Endothelial cell of umbilical vein (primary cell): ENCODE measurements at regions not wholly inside any gene's neighbourhood (a gene's known extent, or its start where the extent isn't known, plus 50 kb on each side); places are given as distances from the start of the nearest gene placed in this dataset.

ENCODE experiments used
- BruUV-seq: library from RNA; stranded (reverse); fragments of 400-500 nt; replicated peaks from 2 replicates; lab custom pipeline; 2021; lab: Mats Ljungman, UMichigan
- CTCF ChIA-PET: fragments of 300-600, 350-600 bp; sonication (Branson Sonifier 250); formaldehyde crosslinking; loops from one replicate; lab custom pipeline; 2021; ENCODE audit warnings: antibody characterized with exemption, inconsistent platforms; lab: Charles Lee
- POLR2A ChIA-PET: fragments of 300-600, 350-600 bp; sonication (Branson Sonifier 250); formaldehyde crosslinking; loops from one replicate; lab custom pipeline; 2021; ENCODE audit warnings: antibody characterized with exemption, inconsistent platforms; lab: Charles Lee
- DNase-seq: peaks from one replicate; pipeline ENCODE4 v3.0.0-alpha.2; 2011; ENCODE audit warnings: low read depth, low spot score
- FAIRE-seq: peaks from 2 replicates; lab custom pipeline; 2011; peaks lifted over from hg19 to GRCh38; lab: Jason Lieb, UNC
- H2AFZ ChIP-seq: 2 replicates; pipeline ENCODE4 v1.6.0; 2012; ENCODE audit warnings: low read depth, low read length, control low read depth, inconsistent platforms
- H3K27ac ChIP-seq: 2 replicates; pipeline ENCODE4 v1.5.1; 2011; ENCODE audit warnings: low read depth, mild to moderate bottlenecking, control low read depth, low read length, moderate library complexity; ENCODE audit not compliant: insufficient read depth
- H3K27me3 ChIP-seq, 2 experiments: 2 replicates each; pipeline versions ENCODE4 v1.6.0 to v1.6.1; 2011; ENCODE audit warnings: low read length in 2 of 2, mixed read lengths in 1 of 2; ENCODE audit not compliant: control insufficient read depth in 2 of 2, insufficient read depth in 2 of 2
- H3K36me3 ChIP-seq, 2 experiments: 2 replicates in 1 of 2; 3 replicates in 1 of 2; pipeline ENCODE4 v1.5.1; 2011; ENCODE audit warnings: low read length in 2 of 2, mild to moderate bottlenecking in 1 of 2, moderate library complexity in 1 of 2; ENCODE audit not compliant: control insufficient read depth in 2 of 2, insufficient read depth in 2 of 2; ENCODE audit errors: extremely low read depth in 1 of 2
- H3K4me1 ChIP-seq: 3 replicates; pipeline ENCODE4 v1.5.1; 2011; ENCODE audit warnings: mild to moderate bottlenecking, low read length; ENCODE audit not compliant: control insufficient read depth, insufficient read depth; ENCODE audit errors: extremely low read depth
- H3K4me2 ChIP-seq: 2 replicates; pipeline ENCODE4 v1.6.1; 2011; ENCODE audit warnings: low read length, control low read depth, mixed read lengths; ENCODE audit not compliant: insufficient read depth
- H3K4me3 ChIP-seq, 3 experiments: fragments of 200-600 bp in 1 of 3; sonication (generic), shearing (Covaris generic) in 1 of 3; replicated peaks in 1 of 3; 2 replicates each; pipeline ENCODE4 v1.5.1; 2011 to 2016; ENCODE audit warnings: control low read depth in 3 of 3, low read length in 3 of 3, mild to moderate bottlenecking in 2 of 3, inconsistent platforms in 1 of 3, low read depth in 1 of 3, moderate library complexity in 1 of 3; ENCODE audit not compliant: insufficient read depth in 1 of 3
- H3K79me2 ChIP-seq: 2 replicates; pipeline ENCODE4 v1.6.0; 2012; ENCODE audit warnings: low read length, inconsistent platforms; ENCODE audit not compliant: control insufficient read depth, insufficient read depth
- H3K9ac ChIP-seq: replicated peaks from 2 replicates; pipeline ENCODE3; 2011; ENCODE audit warnings: low read length, control low read depth; ENCODE audit not compliant: insufficient read depth; ENCODE audit errors: extremely low read depth
- H3K9me1 ChIP-seq: replicated peaks from 3 replicates; pipeline ENCODE4 v1.6.0; 2011; ENCODE audit warnings: mild to moderate bottlenecking, low read length; ENCODE audit not compliant: control insufficient read depth, insufficient read depth; ENCODE audit errors: extremely low read depth
- H3K9me3 ChIP-seq: replicated peaks from 2 replicates; pipeline ENCODE4 v1.5.1; 2012; ENCODE audit warnings: low read length, inconsistent platforms; ENCODE audit not compliant: control insufficient read depth, insufficient read depth
- H4K20me1 ChIP-seq: replicated peaks from 2 replicates; pipeline ENCODE3; 2011; ENCODE audit warnings: mild to moderate bottlenecking, low read length; ENCODE audit not compliant: control insufficient read depth, insufficient read depth; ENCODE audit errors: extremely low read depth
- EZH2 ChIP-seq: IDR thresholded peaks from 2 replicates; pipeline ENCODE4 v1.6.1; 2012; ENCODE audit warnings: borderline replicate concordance, low read depth, mild to moderate bottlenecking, moderate library complexity, low read length, inconsistent platforms; ENCODE audit not compliant: severe bottlenecking
- FOS ChIP-seq: IDR thresholded peaks from 2 replicates; pipeline ENCODE4 v1.6.1; 2011; ENCODE audit warnings: mild to moderate bottlenecking, low read length, moderate library complexity, borderline replicate concordance; ENCODE audit not compliant: insufficient read depth
- GATA2 ChIP-seq: IDR thresholded peaks from 2 replicates; pipeline ENCODE4 v1.7.0; 2011; ENCODE audit warnings: low read depth, mild to moderate bottlenecking, moderate library complexity, mixed read lengths, low read length; ENCODE audit not compliant: insufficient read length, insufficient read depth
- JUN ChIP-seq: IDR thresholded peaks from 2 replicates; pipeline ENCODE4 v1.6.1; 2011; ENCODE audit warnings: borderline replicate concordance, low read depth; ENCODE audit not compliant: insufficient read length, insufficient read depth
- MAX ChIP-seq: IDR thresholded peaks from 2 replicates; pipeline ENCODE4 v1.6.1; 2011; ENCODE audit not compliant: insufficient read depth, insufficient read length
- MYC ChIP-seq: IDR thresholded peaks from one replicate; pipeline ENCODE4 v1.6.1; 2011; ENCODE audit warnings: mild to moderate bottlenecking, low read depth, low read length
- POLR2A ChIP-seq: IDR thresholded peaks from 2 replicates; pipeline ENCODE4 v1.6.1; 2012; ENCODE audit warnings: low read depth, mild to moderate bottlenecking, control low read depth, low read length
- POLR2AphosphoS5 ChIP-seq: IDR thresholded peaks from 2 replicates; pipeline ENCODE4 v1.6.1; 2012; ENCODE audit warnings: low read depth, mild to moderate bottlenecking, control low read depth, low read length, moderate library complexity; ENCODE audit not compliant: insufficient read depth
- dilution Hi-C: fragments of 300-500 bp; cut with MboI; formaldehyde crosslinking; loops from one replicate; pipeline ENCODE4 v1.15.0; 2019; ENCODE audit warnings: low sequenced_read_pairs; ENCODE audit not compliant: extremely low pct_ligation_motif_present
- intact Hi-C: fragments of 100-400 bp; cut with micrococcal nuclease; formaldehyde crosslinking; loops from one replicate; pipeline ENCODE4 v1.10.0; 2022
- TF ChIP-seq, protein P1 (sequence below), 2 donors: IDR thresholded peaks; 1 replicate in 1 of 2; 2 replicates in 1 of 2; pipeline ENCODE4 v1.5.1; 2011; ENCODE audit warnings: low read length in 2 of 2, mild to moderate bottlenecking in 2 of 2, moderate library complexity in 2 of 2, control low read depth in 1 of 2, inconsistent platforms in 1 of 2, low read depth in 1 of 2; ENCODE audit not compliant: insufficient read depth in 1 of 2; ENCODE audit errors: extremely low read depth in 1 of 2

- Histone ChIP-seq H3K27ac (no peak overlapping the region), H3K4me2 (no peak overlapping the region), H2AFZ (no peak overlapping the region), H3K4me3 (no peak overlapping the region), H3K27me3 (no peaks in the 10 kb centered on the region), H4K20me1 (no peaks in the 10 kb centered on the region), H3K9me3 (peaks cover 2% of the 10 kb centered on the region), H3K9me1 (no peaks in the 10 kb centered on the region), H3K79me2 (no peaks in the 10 kb centered on the region), H3K9ac (no peak overlapping the region), H3K4me1 (no peaks in the 10 kb centered on the region), H3K36me3 (no peaks in the 10 kb centered on the region)
- TF ChIP-seq POLR2A (no peak), JUN (no peak), GATA2 (no peak), POLR2AphosphoS5 (no peak), MYC (no peak), EZH2 (no peak), MAX (no peak), FOS (no peak)
- TF ChIP-seq, protein P1, sequence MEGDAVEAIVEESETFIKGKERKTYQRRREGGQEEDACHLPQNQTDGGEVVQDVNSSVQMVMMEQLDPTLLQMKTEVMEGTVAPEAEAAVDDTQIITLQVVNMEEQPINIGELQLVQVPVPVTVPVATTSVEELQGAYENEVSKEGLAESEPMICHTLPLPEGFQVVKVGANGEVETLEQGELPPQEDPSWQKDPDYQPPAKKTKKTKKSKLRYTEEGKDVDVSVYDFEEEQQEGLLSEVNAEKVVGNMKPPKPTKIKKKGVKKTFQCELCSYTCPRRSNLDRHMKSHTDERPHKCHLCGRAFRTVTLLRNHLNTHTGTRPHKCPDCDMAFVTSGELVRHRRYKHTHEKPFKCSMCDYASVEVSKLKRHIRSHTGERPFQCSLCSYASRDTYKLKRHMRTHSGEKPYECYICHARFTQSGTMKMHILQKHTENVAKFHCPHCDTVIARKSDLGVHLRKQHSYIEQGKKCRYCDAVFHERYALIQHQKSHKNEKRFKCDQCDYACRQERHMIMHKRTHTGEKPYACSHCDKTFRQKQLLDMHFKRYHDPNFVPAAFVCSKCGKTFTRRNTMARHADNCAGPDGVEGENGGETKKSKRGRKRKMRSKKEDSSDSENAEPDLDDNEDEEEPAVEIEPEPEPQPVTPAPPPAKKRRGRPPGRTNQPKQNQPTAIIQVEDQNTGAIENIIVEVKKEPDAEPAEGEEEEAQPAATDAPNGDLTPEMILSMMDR (IDR thresholded peaks at IDR 0.05; ENCODE audit: extremely low read depth in 1 of 2, insufficient read depth in 1 of 2, low read depth in 1 of 2, low read length in 2 of 2), result no peak
- intact Hi-C loops, result no loop called here
- CTCF ChIA-PET, result no interaction called here
- DNase-seq (no peak), FAIRE-seq (no peak)
- BruUV-seq, result no TSS peak
- dilution Hi-C loops, result no loop called here
- POLR2A ChIA-PET, result no interaction called here
These were observed 302.3 kb upstream of the PLD5 start for GRCh38 chr1:242826701-242827336.
